ENCODE measurements at regions not wholly inside any gene's neighbourhood (a gene's known extent, or its start where the extent isn't known, plus 50 kb on each side); places are given as distances from the start of the nearest gene placed in this dataset.

DNA sequence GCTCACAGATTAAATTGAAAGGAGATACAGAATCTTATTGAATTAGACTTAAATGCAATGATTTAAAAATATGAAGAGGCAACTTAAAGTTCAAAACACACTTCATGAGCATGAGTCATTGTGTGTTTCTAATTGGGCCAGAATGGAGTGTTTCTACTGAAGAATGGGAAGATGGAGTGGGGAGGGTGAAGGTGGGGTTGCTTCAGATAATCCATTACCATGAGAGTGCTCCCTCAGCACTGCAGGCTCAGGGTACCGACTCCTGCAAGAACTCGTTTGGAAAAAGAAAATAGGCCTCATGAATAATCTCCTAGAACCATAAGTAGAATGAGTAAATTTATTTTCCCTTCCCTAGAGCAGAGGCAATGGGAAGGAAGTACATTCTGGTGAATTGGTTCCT lies 372.8 kb downstream of the TOX3 start:
- CTCF ChIA-PET: no interaction called here
- H3K27ac ChIP-seq: no peak overlapping the region
- H3K27me3 ChIP-seq (ENCODE audit: insufficient read depth, low read depth): peaks cover 7% of the 10 kb centered on the region
- H3K4me3 ChIP-seq: no peak overlapping the region
- no peak overlapping the region for H3K4me2 ChIP-seq
- BruUV-seq (replicated peaks): no TSS peak
- H3K9me2 ChIP-seq (ENCODE audit: insufficient read depth): no peaks in the 10 kb centered on the region
- no peaks in the 10 kb centered on the region for H3K79me2 ChIP-seq (ENCODE audit: low read depth)
- H3K4me1 ChIP-seq (replicated peaks; ENCODE audit: insufficient read depth): no peaks in the 10 kb centered on the region
- H4K20me1 ChIP-seq (ENCODE audit: insufficient read depth): no peaks in the 10 kb centered on the region
- H3K36me3 ChIP-seq (ENCODE audit: low read depth): no peaks in the 10 kb centered on the region
- no peaks in the 10 kb centered on the region for H3F3A ChIP-seq (ENCODE audit: insufficient read depth, low read depth)
- POLR2A ChIA-PET (ENCODE audit: unreplicated experiment): no interaction called here
- TF ChIP-seq, protein P1, sequence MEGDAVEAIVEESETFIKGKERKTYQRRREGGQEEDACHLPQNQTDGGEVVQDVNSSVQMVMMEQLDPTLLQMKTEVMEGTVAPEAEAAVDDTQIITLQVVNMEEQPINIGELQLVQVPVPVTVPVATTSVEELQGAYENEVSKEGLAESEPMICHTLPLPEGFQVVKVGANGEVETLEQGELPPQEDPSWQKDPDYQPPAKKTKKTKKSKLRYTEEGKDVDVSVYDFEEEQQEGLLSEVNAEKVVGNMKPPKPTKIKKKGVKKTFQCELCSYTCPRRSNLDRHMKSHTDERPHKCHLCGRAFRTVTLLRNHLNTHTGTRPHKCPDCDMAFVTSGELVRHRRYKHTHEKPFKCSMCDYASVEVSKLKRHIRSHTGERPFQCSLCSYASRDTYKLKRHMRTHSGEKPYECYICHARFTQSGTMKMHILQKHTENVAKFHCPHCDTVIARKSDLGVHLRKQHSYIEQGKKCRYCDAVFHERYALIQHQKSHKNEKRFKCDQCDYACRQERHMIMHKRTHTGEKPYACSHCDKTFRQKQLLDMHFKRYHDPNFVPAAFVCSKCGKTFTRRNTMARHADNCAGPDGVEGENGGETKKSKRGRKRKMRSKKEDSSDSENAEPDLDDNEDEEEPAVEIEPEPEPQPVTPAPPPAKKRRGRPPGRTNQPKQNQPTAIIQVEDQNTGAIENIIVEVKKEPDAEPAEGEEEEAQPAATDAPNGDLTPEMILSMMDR (conservative IDR thresholded peaks at IDR 0.05): no peak
- TF ChIP-seq EZH2 (IDR thresholded peaks at IDR 0.05; ENCODE audit: low read depth): no peak
- intact Hi-C loops (cut with micrococcal nuclease; ENCODE audit: unreplicated experiment): no loop called here
- no peaks in the 10 kb centered on the region for H3K9me3 ChIP-seq (ENCODE audit: insufficient read depth, low read depth)
- H2AFZ ChIP-seq: no peak overlapping the region
- DNase-seq: no peak

DNA sequence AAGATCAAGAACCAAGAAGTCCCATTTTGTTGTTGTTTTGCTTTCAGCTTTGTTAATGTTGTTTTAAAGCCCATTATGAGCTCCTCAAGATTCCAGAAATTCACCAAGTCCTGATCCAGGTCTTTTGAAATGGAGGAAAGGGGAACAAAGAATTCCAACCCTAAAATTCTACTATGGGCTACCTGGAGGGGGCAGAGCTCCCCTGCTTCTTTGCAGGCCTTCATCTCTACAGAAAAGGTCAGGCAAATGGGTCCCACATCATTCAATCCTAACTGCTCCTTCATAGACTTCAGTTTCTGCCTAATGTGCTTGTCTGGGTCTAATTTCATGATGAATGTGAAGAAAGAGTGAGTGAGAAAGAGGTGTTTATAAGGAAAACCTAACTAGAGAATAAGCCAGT lies 375.5 kb downstream of the TOX3 start:
- ChIA-PET POLR2A (ENCODE audit: unreplicated experiment) (no interaction called here), CTCF (no interaction called here)
- no peak overlapping the region for H3K27ac ChIP-seq

GRCh38 chr16:52167328-52167727 lies 379.6 kb downstream of the TOX3 start:
- CTCF ChIA-PET: no interaction called here
- H3K4me2 ChIP-seq: no peak overlapping the region
- H3K36me3 ChIP-seq (ENCODE audit: low read depth): no peaks in the 10 kb centered on the region
- POLR2A ChIA-PET (ENCODE audit: unreplicated experiment): no interaction called here
- no peak for DNase-seq
- TF ChIP-seq, protein P1 (conservative IDR thresholded peaks at IDR 0.05): no peak
- TF ChIP-seq EZH2 (IDR thresholded peaks at IDR 0.05; ENCODE audit: low read depth): no peak
- no peaks in the 10 kb centered on the region for H3K9me2 ChIP-seq (ENCODE audit: insufficient read depth)
- H3K9me3 ChIP-seq (ENCODE audit: insufficient read depth, low read depth): no peaks in the 10 kb centered on the region
- H3K27ac ChIP-seq: no peak overlapping the region
- BruUV-seq (replicated peaks): no TSS peak
- H3K4me3 ChIP-seq: no peak overlapping the region
- no peaks in the 10 kb centered on the region for H4K20me1 ChIP-seq (ENCODE audit: insufficient read depth)
- H3F3A ChIP-seq (ENCODE audit: insufficient read depth, low read depth): no peaks in the 10 kb centered on the region
- H3K27me3 ChIP-seq (ENCODE audit: insufficient read depth, low read depth): no peaks in the 10 kb centered on the region
- H2AFZ ChIP-seq: no peak overlapping the region
- intact Hi-C loops (cut with micrococcal nuclease; ENCODE audit: unreplicated experiment): no loop called here
- H3K79me2 ChIP-seq (ENCODE audit: low read depth): no peaks in the 10 kb centered on the region
- H3K4me1 ChIP-seq (replicated peaks; ENCODE audit: insufficient read depth): no peaks in the 10 kb centered on the region

More for the DNA sequence above, 375.5 kb downstream of the TOX3 start:
- DNase-seq: no peak
- intact Hi-C loops (cut with micrococcal nuclease; ENCODE audit: unreplicated experiment): no loop called here
- no peaks in the 10 kb centered on the region for H3K9me2 ChIP-seq (ENCODE audit: insufficient read depth)
- H3K4me1 ChIP-seq (replicated peaks; ENCODE audit: insufficient read depth): no peaks in the 10 kb centered on the region
- no peaks in the 10 kb centered on the region for H3F3A ChIP-seq (ENCODE audit: insufficient read depth, low read depth)
- H3K9me3 ChIP-seq (ENCODE audit: insufficient read depth, low read depth): no peaks in the 10 kb centered on the region
- no peaks in the 10 kb centered on the region for H3K79me2 ChIP-seq (ENCODE audit: low read depth)
- H2AFZ ChIP-seq: no peak overlapping the region
- no peaks in the 10 kb centered on the region for H4K20me1 ChIP-seq (ENCODE audit: insufficient read depth)
- TF ChIP-seq, protein P1 (conservative IDR thresholded peaks at IDR 0.05): no peak
- no peak for TF ChIP-seq EZH2 (IDR thresholded peaks at IDR 0.05; ENCODE audit: low read depth)
- BruUV-seq (replicated peaks): no TSS peak
- H3K4me3 ChIP-seq: no peak overlapping the region
- no peak overlapping the region for H3K4me2 ChIP-seq
- no peaks in the 10 kb centered on the region for H3K27me3 ChIP-seq (ENCODE audit: insufficient read depth, low read depth)
- no peaks in the 10 kb centered on the region for H3K36me3 ChIP-seq (ENCODE audit: low read depth)
